OCI-LY7 (cell line): ENCODE measurements at regions not wholly inside any gene's neighbourhood (a gene's known extent, or its start where the extent isn't known, plus 50 kb on each side); places are given as distances from the start of the nearest gene placed in this dataset.

Experiments
- BruUV-seq: library from RNA; stranded (reverse); fragments of 400-500 nt; replicated peaks from 2 replicates; lab custom pipeline; 2021; lab: Mats Ljungman, UMichigan
- CTCF ChIA-PET: fragments of 300-600 bp; sonication (Branson Sonifier 250); formaldehyde crosslinking; loops from one replicate; lab custom pipeline; 2022; ENCODE audit warnings: antibody characterized with exemption; ENCODE audit not compliant: unreplicated experiment; lab: Charles Lee
- POLR2A ChIA-PET: fragments of 300-600 bp; sonication (Branson Sonifier 250); formaldehyde crosslinking; loops from one replicate; lab custom pipeline; 2022; ENCODE audit warnings: antibody characterized with exemption; lab: Charles Lee
- DNase-seq: peaks from one replicate; pipeline ENCODE4 v3.0.0-alpha.2; 2015; ENCODE audit warnings: low spot score
- H2AFZ ChIP-seq: fragments of 200-600 bp; sonication (generic), shearing (Covaris generic); 2 replicates; pipeline ENCODE4 v1.6.1; 2014; ENCODE audit warnings: mild to moderate bottlenecking, antibody characterized with exemption, low read length, moderate library complexity
- H3K27ac ChIP-seq: fragments of 200-600 bp; sonication (generic); 2 replicates; pipeline ENCODE4 v1.5.1; 2014; ENCODE audit warnings: mixed run types, low read depth, mild to moderate bottlenecking, moderate library complexity, low read length, inconsistent platforms; ENCODE audit not compliant: poor library complexity, severe bottlenecking
- H3K36me3 ChIP-seq: fragments of 200-600 bp; sonication (generic); 2 replicates; pipeline ENCODE4 v1.6.1; 2014; ENCODE audit warnings: mild to moderate bottlenecking, antibody characterized with exemption, low read length, moderate library complexity, mixed read lengths; ENCODE audit not compliant: insufficient read depth
- H3K4me1 ChIP-seq: fragments of 200-600 bp; sonication (generic); 2 replicates; pipeline ENCODE4 v1.5.1; 2014; ENCODE audit warnings: mild to moderate bottlenecking, low read length; ENCODE audit not compliant: insufficient read depth, poor library complexity, severe bottlenecking
- H3K4me2 ChIP-seq: fragments of 200-600 bp; sonication (generic); 2 replicates; pipeline ENCODE4 v1.6.1; 2014; ENCODE audit warnings: mild to moderate bottlenecking, low read length
- H3K4me3 ChIP-seq: fragments of 200-600 bp; sonication (generic); 2 replicates; pipeline ENCODE4 v1.5.1; 2014; ENCODE audit warnings: mild to moderate bottlenecking, low read depth, low read length; ENCODE audit not compliant: poor library complexity, severe bottlenecking
- H3K79me2 ChIP-seq: fragments of 200-600 bp; sonication (generic); 2 replicates; pipeline ENCODE4 v1.6.1; 2016; ENCODE audit warnings: low read depth, mild to moderate bottlenecking, low read length, moderate library complexity, mixed read lengths; ENCODE audit not compliant: insufficient read depth
- H3K9me2 ChIP-seq: fragments of 200-600 bp; sonication (generic); 2 replicates; pipeline ENCODE4 v1.6.1; 2016; ENCODE audit warnings: mild to moderate bottlenecking, low read length, mixed read lengths; ENCODE audit not compliant: insufficient read depth
- H3K9me3 ChIP-seq: fragments of 200-600 bp; sonication (generic); 2 replicates; pipeline ENCODE4 v1.6.1; 2014; ENCODE audit warnings: mild to moderate bottlenecking, mixed run types, low read length, mixed read lengths
- H4K20me1 ChIP-seq: fragments of 200-600 bp; sonication (generic); 2 replicates; pipeline ENCODE4 v1.6.1; 2014; ENCODE audit warnings: mild to moderate bottlenecking, antibody characterized with exemption, low read length, moderate library complexity, mixed read lengths; ENCODE audit not compliant: insufficient read depth
- EZH2phosphoT487 ChIP-seq: fragments of 200-600 bp; sonication (generic); IDR thresholded peaks from 2 replicates; pipeline ENCODE4 v1.6.1; 2018; ENCODE audit warnings: low read depth, borderline replicate concordance, mild to moderate bottlenecking, mixed run types, antibody characterized with exemption, low read length, moderate library complexity, mixed read lengths
- intact Hi-C: fragments of 100-400 bp; cut with micrococcal nuclease; formaldehyde crosslinking; loops from one replicate; pipeline ENCODE4 v1.10.0; 2022; ENCODE audit not compliant: unreplicated experiment
- TF ChIP-seq, protein P1 (sequence below): fragments of 200-600 bp; sonication (generic); conservative IDR thresholded peaks from 2 replicates; pipeline ENCODE4 v1.5.1; 2014; ENCODE audit warnings: mild to moderate bottlenecking, antibody characterized with exemption, low read length, moderate library complexity, mixed read lengths

DNA sequence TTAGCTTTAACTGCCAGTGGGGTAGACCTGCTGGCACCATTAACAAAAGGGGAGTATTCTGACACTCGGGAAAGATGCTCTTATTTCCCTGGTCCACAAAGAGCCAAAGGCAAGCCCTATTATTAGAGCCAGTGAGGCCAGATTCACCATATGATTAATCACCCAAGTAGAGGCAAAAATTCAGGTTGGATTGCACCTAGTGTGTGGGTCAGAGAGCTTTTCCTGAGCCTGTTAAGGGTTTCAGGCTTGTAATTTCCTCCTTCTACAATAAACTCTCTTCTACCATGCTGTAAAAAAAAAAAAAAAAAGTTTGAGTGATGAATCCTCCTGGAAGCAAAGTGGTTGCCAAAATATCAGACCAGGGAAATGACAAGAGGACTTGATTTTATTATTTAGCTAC, 163.5 kb downstream of the MBL2 start:
- BruUV-seq = no TSS peak
- intact Hi-C loops = no loop called here

DNA sequence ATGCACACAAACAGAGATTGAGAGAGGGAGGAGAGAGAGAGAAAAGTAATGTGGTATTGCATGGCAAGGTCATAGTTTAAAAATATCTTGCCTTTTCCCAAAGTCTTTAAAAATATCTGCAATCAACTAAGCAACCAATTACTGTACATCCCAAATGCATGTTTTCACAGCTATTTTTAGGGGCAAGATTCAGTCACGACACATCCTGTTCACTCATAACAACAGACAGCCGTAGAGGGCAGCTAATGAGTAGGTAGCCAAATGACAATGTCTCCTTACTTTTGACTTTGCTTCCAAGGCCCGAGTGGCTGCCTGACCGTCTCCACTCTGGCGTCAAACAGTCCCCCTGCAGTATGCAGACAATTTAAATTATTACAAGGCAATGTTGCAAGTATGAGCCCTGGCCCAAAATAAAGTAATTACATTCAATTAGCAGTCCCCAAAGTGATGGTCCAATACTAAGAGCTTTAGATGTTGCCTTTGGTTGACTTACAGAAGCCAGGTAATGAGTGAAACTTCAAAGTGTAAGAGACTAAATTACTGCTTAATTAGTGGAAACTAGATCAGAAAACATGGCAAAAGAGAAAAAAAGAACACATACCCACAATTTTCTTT, 162.9 kb downstream of the MBL2 start:
- Histone ChIP-seq H3K4me2 (no peak overlapping the region), H3K27ac (no peak overlapping the region), H3K36me3 (no peaks in the 10 kb centered on the region), H3K79me2 (no peaks in the 10 kb centered on the region), H3K4me1 (no peaks in the 10 kb centered on the region), H3K4me3 (no peak overlapping the region), H3K9me2 (no peaks in the 10 kb centered on the region), H3K9me3 (no peaks in the 10 kb centered on the region), H2AFZ (no peak overlapping the region), H4K20me1 (no peaks in the 10 kb centered on the region)
- TF ChIP-seq EZH2phosphoT487 = no peak
- TF ChIP-seq, protein P1, sequence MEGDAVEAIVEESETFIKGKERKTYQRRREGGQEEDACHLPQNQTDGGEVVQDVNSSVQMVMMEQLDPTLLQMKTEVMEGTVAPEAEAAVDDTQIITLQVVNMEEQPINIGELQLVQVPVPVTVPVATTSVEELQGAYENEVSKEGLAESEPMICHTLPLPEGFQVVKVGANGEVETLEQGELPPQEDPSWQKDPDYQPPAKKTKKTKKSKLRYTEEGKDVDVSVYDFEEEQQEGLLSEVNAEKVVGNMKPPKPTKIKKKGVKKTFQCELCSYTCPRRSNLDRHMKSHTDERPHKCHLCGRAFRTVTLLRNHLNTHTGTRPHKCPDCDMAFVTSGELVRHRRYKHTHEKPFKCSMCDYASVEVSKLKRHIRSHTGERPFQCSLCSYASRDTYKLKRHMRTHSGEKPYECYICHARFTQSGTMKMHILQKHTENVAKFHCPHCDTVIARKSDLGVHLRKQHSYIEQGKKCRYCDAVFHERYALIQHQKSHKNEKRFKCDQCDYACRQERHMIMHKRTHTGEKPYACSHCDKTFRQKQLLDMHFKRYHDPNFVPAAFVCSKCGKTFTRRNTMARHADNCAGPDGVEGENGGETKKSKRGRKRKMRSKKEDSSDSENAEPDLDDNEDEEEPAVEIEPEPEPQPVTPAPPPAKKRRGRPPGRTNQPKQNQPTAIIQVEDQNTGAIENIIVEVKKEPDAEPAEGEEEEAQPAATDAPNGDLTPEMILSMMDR = no peak
- ChIA-PET CTCF (no interaction called here), POLR2A (interaction anchor here (0.5 kb wide), 1 partner anchor 40 kb away, joined by 4 read pairs; no protein-coding TSS in a partner anchor)
- BruUV-seq = no TSS peak
- intact Hi-C loops = no loop called here
- no peak for DNase-seq

More for the DNA sequence above, 163.5 kb downstream of the MBL2 start:
- Histone ChIP-seq H3K4me1 (no peaks in the 10 kb centered on the region), H3K9me3 (no peaks in the 10 kb centered on the region), H3K79me2 (no peaks in the 10 kb centered on the region), H3K4me2 (no peak overlapping the region), H3K27ac (no peak overlapping the region), H3K36me3 (no peaks in the 10 kb centered on the region), H3K4me3 (no peak overlapping the region), H3K9me2 (no peaks in the 10 kb centered on the region), H2AFZ (no peak overlapping the region), H4K20me1 (no peaks in the 10 kb centered on the region)
- POLR2A ChIA-PET = interaction anchor here (0.5 kb wide), 1 partner anchor 41 kb away, joined by 4 read pairs; no protein-coding TSS in a partner anchor
- CTCF ChIA-PET = no interaction called here
- DNase-seq = no peak
- TF ChIP-seq EZH2phosphoT487 = no peak
- TF ChIP-seq, protein P1 = no peak

DNA sequence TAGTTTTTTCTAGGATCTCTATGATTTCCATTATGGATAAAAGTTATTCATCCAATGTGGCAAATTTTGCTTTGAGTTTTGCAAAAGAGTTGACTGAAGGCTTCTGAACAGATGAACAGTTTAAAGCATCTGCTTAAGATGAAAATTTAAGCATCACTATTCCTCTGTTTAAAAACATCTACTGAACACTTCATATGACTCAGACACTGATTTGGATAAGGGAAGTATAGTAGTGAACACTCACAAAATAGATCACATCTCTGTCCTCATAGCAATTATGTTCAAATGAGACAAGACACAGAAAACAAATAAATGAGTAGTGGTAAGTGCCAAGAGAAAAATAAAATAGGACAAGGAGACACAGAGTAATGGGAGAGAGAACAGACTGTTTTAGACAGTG, 157.3 kb downstream of the MBL2 start:
- Histone ChIP-seq H3K79me2 (no peaks in the 10 kb centered on the region), H3K4me2 (no peak overlapping the region), H3K4me3 (no peak overlapping the region), H3K9me3 (no peaks in the 10 kb centered on the region), H3K36me3 (no peaks in the 10 kb centered on the region), H4K20me1 (no peaks in the 10 kb centered on the region), H3K27ac (no peak overlapping the region), H2AFZ (no peak overlapping the region), H3K4me1 (no peaks in the 10 kb centered on the region), H3K9me2 (no peaks in the 10 kb centered on the region)
- CTCF ChIA-PET = no interaction called here
- POLR2A ChIA-PET = no interaction called here
- DNase-seq = no peak
- no TSS peak for BruUV-seq
- intact Hi-C loops = no loop called here
- no peak for TF ChIP-seq EZH2phosphoT487
- TF ChIP-seq, protein P1 = no peak
